Panc1 (cell line): ENCODE measurements at regions not wholly inside any gene's neighbourhood (a gene's known extent, or its start where the extent isn't known, plus 50 kb on each side); places are given as distances from the start of the nearest gene placed in this dataset.

Experiments
- ATAC-seq: fragments of 200-7000 bp; cut with Tn5 transposase; 2 replicates; pipeline ENCODE4 v1.9.1; 2020; ENCODE audit warnings: mild to moderate bottlenecking, moderate library complexity
- BruUV-seq: library from RNA; stranded (reverse); fragments of 400-500 nt; replicated peaks from 2 replicates; lab custom pipeline; 2021; lab: Mats Ljungman, UMichigan
- CTCF ChIA-PET: fragments of 300-600 bp; sonication (Branson Sonifier 250); formaldehyde crosslinking; loops from one replicate; lab custom pipeline; 2022; ENCODE audit warnings: antibody characterized with exemption; lab: Charles Lee
- POLR2A ChIA-PET: fragments of 300-600 bp; sonication (Branson Sonifier 250); formaldehyde crosslinking; loops from one replicate; lab custom pipeline; 2022; ENCODE audit warnings: antibody characterized with exemption; lab: Charles Lee
- DNase-seq: peaks from one replicate; pipeline ENCODE4 v3.0.0-alpha.2; 2010; ENCODE audit warnings: low read depth, low spot score
- H3K27ac ChIP-seq: 2 replicates; pipeline ENCODE4 v1.5.1; 2011; ENCODE audit warnings: mild to moderate bottlenecking, low read length, inconsistent platforms
- H3K27me3 ChIP-seq: fragments of 200-500 bp; sonication (Bioruptor generic); 2 replicates; pipeline ENCODE4 v1.6.0; 2014; ENCODE audit warnings: low read length, inconsistent platforms; ENCODE audit not compliant: control insufficient read depth, insufficient read depth
- H3K36me3 ChIP-seq: fragments of 200-500 bp; sonication (Bioruptor generic); 2 replicates; pipeline ENCODE4 v1.5.1; 2014; ENCODE audit warnings: inconsistent platforms, mild to moderate bottlenecking, low read length, moderate library complexity; ENCODE audit not compliant: control insufficient read depth, insufficient read depth
- H3K4me1 ChIP-seq: 2 replicates; pipeline ENCODE4 v1.5.1; 2011; ENCODE audit warnings: inconsistent platforms, mild to moderate bottlenecking, low read length, moderate library complexity; ENCODE audit not compliant: control insufficient read depth, insufficient read depth
- H3K4me3 ChIP-seq, 2 experiments: 2 replicates each; pipeline ENCODE4 v1.5.1; 2011 to 2012; ENCODE audit warnings: low read depth in 2 of 2, low read length in 2 of 2, mild to moderate bottlenecking in 2 of 2, inconsistent platforms in 1 of 2, moderate library complexity in 1 of 2
- H3K9me3 ChIP-seq: fragments of 200-500 bp; sonication (Bioruptor generic); 2 replicates; pipeline ENCODE4 v1.5.1; 2014; ENCODE audit warnings: low read depth, mild to moderate bottlenecking, inconsistent platforms, low read length, moderate library complexity; ENCODE audit not compliant: control insufficient read depth, insufficient read depth
- CTCF ChIP-seq: fragments of 450-650 bp; IDR thresholded peaks from 2 replicates; pipeline ENCODE4 v1.5.1; 2017; ENCODE audit warnings: mild to moderate bottlenecking
- POLR2AphosphoS5 ChIP-seq: IDR thresholded peaks from 2 replicates; pipeline ENCODE4 v1.6.1; 2012; ENCODE audit warnings: mild to moderate bottlenecking, low read depth, low read length, moderate library complexity
- REST ChIP-seq, 2 experiments: IDR thresholded peaks; 2 replicates each; pipeline ENCODE4 v1.6.1; 2011 to 2012; ENCODE audit warnings: low read depth in 2 of 2, control low read depth in 1 of 2, low read length in 1 of 2, mild to moderate bottlenecking in 1 of 2, moderate library complexity in 1 of 2; ENCODE audit not compliant: insufficient read depth in 1 of 2
- SIN3A ChIP-seq: IDR thresholded peaks from 2 replicates; pipeline ENCODE4 v1.6.1; 2012; ENCODE audit warnings: low read depth, mild to moderate bottlenecking, low read length, moderate library complexity, borderline replicate concordance; ENCODE audit not compliant: insufficient read depth
- TCF7L2 ChIP-seq: IDR thresholded peaks from 2 replicates; pipeline ENCODE4 v1.6.1; 2011; ENCODE audit warnings: mild to moderate bottlenecking, low read depth, low read length, inconsistent platforms
- in situ Hi-C: cut with HindIII; loops from 2 replicates; pipeline ENCODE4 v1.10.0; 2016; ENCODE audit warnings: low sequenced_read_pairs, low pct_unique_long_range_greater_than_20kb
- intact Hi-C: fragments of 100-400 bp; cut with micrococcal nuclease; formaldehyde crosslinking; loops from one replicate; pipeline ENCODE4 v1.10.0; 2022; ENCODE audit not compliant: unreplicated experiment

- H3K27me3 ChIP-seq = no peaks in the 10 kb centered on the region
- TF ChIP-seq CTCF (no peak), REST (IDR thresholded peaks at IDR 0.05; ENCODE audit: insufficient read depth in 1 of 2, low read depth in 2 of 2, low read length in 1 of 2) (no peak), TCF7L2 (no peak), POLR2AphosphoS5 (no peak), SIN3A (no peak)
- no peaks in the 10 kb centered on the region for H3K36me3 ChIP-seq
- ChIA-PET CTCF (no interaction called here), POLR2A (no interaction called here)
- intact Hi-C loops = no loop called here
- no peaks in the 10 kb centered on the region for H3K9me3 ChIP-seq
- H3K4me1 ChIP-seq = no peaks in the 10 kb centered on the region
- no TSS peak for BruUV-seq
- no peak for DNase-seq
- no peak for ATAC-seq
- in situ Hi-C loops = no loop called here
- no peak overlapping the region for H3K27ac ChIP-seq
- H3K4me3 ChIP-seq = no peak overlapping the region
Measured at GRCh38 chr13:106433066-106433465, 102.4 kb downstream of the EFNB2 start.

GRCh38 chr13:106432636-106433035 is 102.8 kb downstream of the EFNB2 start:
- Histone ChIP-seq H3K4me1 (no peaks in the 10 kb centered on the region), H3K36me3 (no peaks in the 10 kb centered on the region), H3K27ac (no peak overlapping the region), H3K27me3 (no peaks in the 10 kb centered on the region), H3K9me3 (no peaks in the 10 kb centered on the region), H3K4me3 (no peak overlapping the region)
- POLR2A ChIA-PET = no interaction called here
- CTCF ChIA-PET = no interaction called here
- in situ Hi-C loops = no loop called here
- DNase-seq = no peak
- no TSS peak for BruUV-seq
- ATAC-seq = no peak
- TF ChIP-seq TCF7L2 = no peak
- TF ChIP-seq CTCF = no peak
- no peak for TF ChIP-seq POLR2AphosphoS5
- no peak for TF ChIP-seq SIN3A
- TF ChIP-seq REST (IDR thresholded peaks at IDR 0.05; ENCODE audit: insufficient read depth in 1 of 2, low read depth in 2 of 2, low read length in 1 of 2) = no peak
- intact Hi-C loops = no loop called here
